Heart right ventricle (tissue), 16 donors: ENCODE measurements at regions not wholly inside any gene's neighbourhood (a gene's known extent, or its start where the extent isn't known, plus 50 kb on each side); places are given as distances from the start of the nearest gene placed in this dataset.

Source experiments
- ATAC-seq, 8 donors: fragments of 200-7000 bp; cut with Tn5 transposase; one replicate each; pipeline ENCODE4 v1.9.1; 2020; ENCODE audit warnings: mild to moderate bottlenecking in 8 of 8, moderate library complexity in 8 of 8, moderate number of reproducible peaks in 1 of 8
- DNase-seq, 2 donors: peaks; one replicate each; pipeline ENCODE4 v3.0.0-alpha.2; 2020
- H3K27ac ChIP-seq, 10 donors: fragments of 200-600 bp; sonication (generic) in 2 of 10; one replicate each; pipeline versions ENCODE4 v1.5.0 to v1.8.0; 2020 to 2022; ENCODE audit warnings: mild to moderate bottlenecking in 3 of 10
- H3K27me3 ChIP-seq, 7 donors: fragments of 200-600 bp; one replicate each; pipeline ENCODE4 v1.8.0; 2021 to 2022; ENCODE audit warnings: mild to moderate bottlenecking in 2 of 7
- H3K36me3 ChIP-seq, 9 donors: fragments of 200-600 bp; sonication (generic) in 1 of 9; one replicate each; pipeline versions ENCODE4 v1.5.0 to v1.8.0; 2020 to 2022; ENCODE audit warnings: mild to moderate bottlenecking in 2 of 9
- H3K4me1 ChIP-seq, 9 donors: fragments of 200-600 bp; sonication (generic) in 1 of 9; one replicate each; pipeline versions ENCODE4 v1.5.0 to v1.8.0; 2020 to 2022; ENCODE audit warnings: mild to moderate bottlenecking in 4 of 9
- H3K4me3 ChIP-seq, 10 donors: fragments of 200-600 bp; sonication (generic) in 2 of 10; one replicate each; pipeline versions ENCODE4 v1.5.0 to v1.8.0; 2020 to 2022; ENCODE audit warnings: mild to moderate bottlenecking in 7 of 10, moderate library complexity in 2 of 10
- H3K9me3 ChIP-seq, 11 donors: fragments of 200-600 bp in 10 of 11; sonication (generic) in 2 of 11; one replicate each; pipeline versions ENCODE4 v1.5.0 to v1.8.0; 2013 to 2022; ENCODE audit warnings: mild to moderate bottlenecking in 2 of 11, control low read depth in 1 of 11, moderate library complexity in 1 of 11
- WGBS, 2 donors: extraction: QIAGEN DNeasy Blood & Tissue Kit; methylation state at CpG; one replicate each; pipeline ENCODE4 v1.1.7; 2013; ENCODE audit warnings: inconsistent platforms in 1 of 2; 5-methylcytosine and 5-hydroxymethylcytosine counted together
- intact Hi-C, 10 donors: fragments of 100-400 bp; cut with DNase I; formaldehyde crosslinking; loops; one replicate each; pipeline versions ENCODE4 v1.11.1 to v1.14.2; 2022
- TF ChIP-seq, protein P1 (sequence below), 9 donors: fragments of 200-600 bp; sonication (generic) in 2 of 9; IDR thresholded peaks; one replicate each; pipeline versions ENCODE4 v1.5.0 to v1.8.0; 2021 to 2022; ENCODE audit warnings: antibody characterized with exemption in 9 of 9, mild to moderate bottlenecking in 5 of 9, moderate library complexity in 1 of 9
- donor health status: Arrhythmogenic right ventricular cardiomyopathy.
- donor health status: ischemic (EF 13 %, LVEDD 7.1; RV severe dilation, severe dysfunction).
- donor health status: healthy with polysubstance abuse.
- donor health status: DM: no; HTN: yes; CAD: no.
- donor health status: DM: no; HTN: no; CAD: no.
- donor health status: ischemic (EF 25% LVEDD 6.9; RV normal size, moderate dysfunction).
- donor health status: ischemic (EF 25% LVEDD 5.7; RV mildly dilated, moderate dysfunction).
- donor health status: healthy.
- donor health status: DM: yes; HTN: yes; CAD: no.
- donor health status: Ischemic cardiomyopathy.
- donor health status: ischemic (EF 35%, LVEDD 5.7; RV mildly dilated, moderate dysfunction).
- donor health status: nonischemic (EF 11% LVEDD 7.7; RV severe dilation, severe dysfunction).
- donor health status: DM: yes; HTN: yes; CAD: no.
- donor health status: PGD.
- donor health status: ischemic (EF 29% LVEDD 5.4; RV normal size, mild dysfunction).
- donor health status: nonischemic (EF 23%, LVEDD 6.1; RV moderate dilation, normal function).

DNA sequence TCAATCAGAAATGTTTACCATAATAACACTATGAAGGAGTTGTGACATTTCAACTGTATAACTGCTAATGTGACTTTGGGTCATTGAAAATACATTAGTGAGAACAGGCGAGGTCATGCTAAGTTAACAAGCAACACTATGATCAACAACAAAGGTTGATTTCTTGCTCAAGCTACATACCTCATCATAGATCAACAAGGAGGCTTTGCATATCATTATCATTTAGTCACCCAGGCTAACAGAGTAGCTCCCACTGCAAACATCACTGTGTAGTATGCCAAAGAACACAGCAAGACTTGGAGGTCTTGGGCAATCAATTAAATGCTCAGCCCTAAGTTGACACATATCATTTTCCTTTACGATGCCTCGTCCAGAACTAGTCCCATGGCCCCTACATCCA lies 212.5 kb downstream of the NOVA1 start:
- no peak overlapping the region for H3K4me3 ChIP-seq
- WGBS, 2 donors = 72 to 88% methylated on average over 3 of the region's 3 CpGs
- no peak overlapping the region for H3K27ac ChIP-seq
- ATAC-seq (no peak), DNase-seq (no peak)
- H3K36me3 ChIP-seq = no peaks in the 10 kb centered on the region
- no peaks in the 10 kb centered on the region for H3K9me3 ChIP-seq
- TF ChIP-seq, protein P1, sequence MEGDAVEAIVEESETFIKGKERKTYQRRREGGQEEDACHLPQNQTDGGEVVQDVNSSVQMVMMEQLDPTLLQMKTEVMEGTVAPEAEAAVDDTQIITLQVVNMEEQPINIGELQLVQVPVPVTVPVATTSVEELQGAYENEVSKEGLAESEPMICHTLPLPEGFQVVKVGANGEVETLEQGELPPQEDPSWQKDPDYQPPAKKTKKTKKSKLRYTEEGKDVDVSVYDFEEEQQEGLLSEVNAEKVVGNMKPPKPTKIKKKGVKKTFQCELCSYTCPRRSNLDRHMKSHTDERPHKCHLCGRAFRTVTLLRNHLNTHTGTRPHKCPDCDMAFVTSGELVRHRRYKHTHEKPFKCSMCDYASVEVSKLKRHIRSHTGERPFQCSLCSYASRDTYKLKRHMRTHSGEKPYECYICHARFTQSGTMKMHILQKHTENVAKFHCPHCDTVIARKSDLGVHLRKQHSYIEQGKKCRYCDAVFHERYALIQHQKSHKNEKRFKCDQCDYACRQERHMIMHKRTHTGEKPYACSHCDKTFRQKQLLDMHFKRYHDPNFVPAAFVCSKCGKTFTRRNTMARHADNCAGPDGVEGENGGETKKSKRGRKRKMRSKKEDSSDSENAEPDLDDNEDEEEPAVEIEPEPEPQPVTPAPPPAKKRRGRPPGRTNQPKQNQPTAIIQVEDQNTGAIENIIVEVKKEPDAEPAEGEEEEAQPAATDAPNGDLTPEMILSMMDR (IDR thresholded peaks at IDR 0.05) = no peak
- intact Hi-C loops = no loop called here
- no peaks in the 10 kb centered on the region for H3K27me3 ChIP-seq
- peaks cover 0 to 11% (median 0%) of the 10 kb centered on the region in 9 donors for H3K4me1 ChIP-seq

DNA sequence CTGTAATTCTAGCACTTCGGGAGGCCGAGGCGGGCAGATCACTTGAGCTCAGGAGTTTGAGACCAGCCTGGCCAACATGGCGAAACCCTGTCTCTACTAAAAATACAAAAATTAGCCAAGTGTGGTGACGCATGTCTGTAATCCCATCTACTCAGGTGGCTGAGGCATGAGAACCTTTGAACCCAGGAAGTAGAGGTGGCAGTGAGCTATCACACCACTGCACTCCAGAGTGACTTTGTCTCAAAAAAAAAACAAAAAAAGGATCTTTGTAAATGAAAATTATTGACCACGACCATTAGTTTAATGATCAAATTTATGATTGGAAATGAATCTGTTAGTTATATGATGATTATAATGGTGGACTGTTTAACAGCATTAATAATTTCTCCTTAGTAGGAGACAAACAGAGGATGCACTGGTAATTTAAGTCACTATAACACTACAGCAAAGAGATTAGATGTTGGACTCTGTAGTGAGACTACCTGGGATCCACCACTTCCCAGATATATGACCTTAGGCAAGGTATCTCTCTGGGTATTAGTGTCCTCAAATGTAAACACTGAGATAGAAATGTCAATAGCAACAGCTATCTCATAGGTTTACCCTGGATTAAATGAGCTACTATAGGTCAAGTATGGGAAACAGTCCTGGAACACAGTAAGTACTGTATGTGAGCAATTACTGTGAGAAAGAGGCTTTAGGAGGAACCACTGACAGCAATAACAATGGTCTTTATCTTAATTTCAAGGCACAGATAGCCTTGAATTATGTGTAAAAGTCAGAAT lies 214.7 kb downstream of the NOVA1 start:
- Histone ChIP-seq H3K4me1 (peaks cover 0 to 11% (median 0%) of the 10 kb centered on the region in 9 donors), H3K27ac (no peak overlapping the region), H3K36me3 (no peaks in the 10 kb centered on the region), H3K4me3 (no peak overlapping the region), H3K9me3 (no peaks in the 10 kb centered on the region), H3K27me3 (no peaks in the 10 kb centered on the region)
- DNase-seq (no peak), ATAC-seq (no peak)
- TF ChIP-seq, protein P1 (IDR thresholded peaks at IDR 0.05) = no peak
- WGBS, 2 donors = 87 to 97% methylated on average over 6 of the region's 6 CpGs
- intact Hi-C loops = no loop called here

DNA sequence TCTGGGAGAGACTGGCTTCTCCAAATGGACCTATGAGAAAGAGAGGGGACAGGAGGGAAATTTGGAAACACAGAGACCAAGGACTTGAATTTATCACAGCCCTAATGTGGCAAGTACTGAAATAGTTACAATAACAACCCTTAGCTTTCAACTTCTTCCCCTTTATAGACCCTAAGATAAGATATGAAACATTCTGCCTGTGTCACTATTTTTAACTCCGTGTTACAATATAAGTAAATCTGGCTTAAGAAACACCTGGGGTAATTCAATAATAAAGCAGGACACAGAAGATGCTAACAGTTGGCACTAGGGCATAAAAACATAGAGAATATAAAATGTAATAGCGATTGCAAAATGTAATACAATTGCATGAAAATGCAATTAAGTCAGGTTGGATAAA lies 216.4 kb downstream of the NOVA1 start:
- no peaks in the 10 kb centered on the region for H3K27me3 ChIP-seq
- no peaks in the 10 kb centered on the region for H3K36me3 ChIP-seq
- no peak for ATAC-seq
- intact Hi-C loops = no loop called here
- TF ChIP-seq, protein P1 (IDR thresholded peaks at IDR 0.05) = no peak
- 48 to 51% methylated on average over 2 of the region's 2 CpGs for WGBS, 2 donors
- no peak overlapping the region for H3K27ac ChIP-seq
- no peak overlapping the region for H3K4me3 ChIP-seq
- H3K9me3 ChIP-seq = no peaks in the 10 kb centered on the region
- no peak for DNase-seq
- peaks cover 0 to 11% (median 0%) of the 10 kb centered on the region in 9 donors for H3K4me1 ChIP-seq

GRCh38 chr14:26380637-26381036 lies 217.2 kb downstream of the NOVA1 start:
- intact Hi-C loops = no loop called here
- DNase-seq = no peak
- H3K36me3 ChIP-seq = no peaks in the 10 kb centered on the region
- no peak overlapping the region for H3K27ac ChIP-seq
- H3K4me1 ChIP-seq = peaks cover 0 to 11% (median 0%) of the 10 kb centered on the region in 9 donors
- no peaks in the 10 kb centered on the region for H3K27me3 ChIP-seq
- no peak overlapping the region for H3K4me3 ChIP-seq
- WGBS, 2 donors = 96 to 100% methylated on average over 1 of the region's 1 CpG
- H3K9me3 ChIP-seq = no peaks in the 10 kb centered on the region
- TF ChIP-seq, protein P1 (IDR thresholded peaks at IDR 0.05) = no peak
- no peak for ATAC-seq
